Upper lobe of left lung (tissue), 4 donors: ENCODE measurements at regions not wholly inside any gene's neighbourhood (a gene's known extent, or its start where the extent isn't known, plus 50 kb on each side); places are given as distances from the start of the nearest gene placed in this dataset.

Experiments
- POLR2A ChIP-seq, 4 donors: fragments of 450-650 bp; IDR thresholded peaks; one replicate each; pipeline ENCODE4 v1.5.1; 2016 to 2017; ENCODE audit warnings: antibody characterized with exemption in 4 of 4, mild to moderate bottlenecking in 2 of 4
- POLR2AphosphoS5 ChIP-seq, 2 donors: sonication (generic); formaldehyde crosslinking; IDR thresholded peaks; one replicate each; pipeline ENCODE4 v1.5.1; 2017; ENCODE audit warnings: antibody characterized with exemption in 2 of 2
- TF ChIP-seq, protein P1 (sequence below), 6 experiments: fragments of 450-650 bp in 4 of 6; fragments of 200-600 bp in 2 of 6; sonication (generic) in 2 of 6; IDR thresholded peaks; one replicate each; pipeline ENCODE4 v1.5.1; 2016 to 2019; ENCODE audit warnings: antibody characterized with exemption in 6 of 6

DNA sequence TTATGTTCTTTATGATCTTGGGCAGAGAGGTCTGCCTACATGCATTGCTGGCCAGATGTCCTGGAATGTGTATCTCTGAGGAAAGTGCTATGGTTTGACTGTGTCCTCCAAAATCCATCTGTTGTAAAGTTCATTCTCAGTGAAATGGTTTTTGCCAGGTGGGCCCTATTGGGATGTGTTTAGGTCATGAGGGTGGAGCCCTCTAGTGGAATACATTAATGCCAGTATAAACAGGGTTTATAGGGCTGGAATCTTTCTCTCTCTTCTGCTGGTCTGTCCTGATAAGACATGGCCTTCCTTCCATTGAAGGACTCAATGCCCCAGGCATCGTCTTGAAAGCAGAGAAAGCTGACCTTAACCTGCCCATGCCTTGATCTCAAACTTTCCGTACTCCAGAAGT is 258.5 kb downstream of the RPIA start:
- TF ChIP-seq POLR2AphosphoS5 (IDR thresholded peaks at IDR 0.05) (no peak), POLR2A (IDR thresholded peaks at IDR 0.05) (no peak)
- TF ChIP-seq, protein P1, sequence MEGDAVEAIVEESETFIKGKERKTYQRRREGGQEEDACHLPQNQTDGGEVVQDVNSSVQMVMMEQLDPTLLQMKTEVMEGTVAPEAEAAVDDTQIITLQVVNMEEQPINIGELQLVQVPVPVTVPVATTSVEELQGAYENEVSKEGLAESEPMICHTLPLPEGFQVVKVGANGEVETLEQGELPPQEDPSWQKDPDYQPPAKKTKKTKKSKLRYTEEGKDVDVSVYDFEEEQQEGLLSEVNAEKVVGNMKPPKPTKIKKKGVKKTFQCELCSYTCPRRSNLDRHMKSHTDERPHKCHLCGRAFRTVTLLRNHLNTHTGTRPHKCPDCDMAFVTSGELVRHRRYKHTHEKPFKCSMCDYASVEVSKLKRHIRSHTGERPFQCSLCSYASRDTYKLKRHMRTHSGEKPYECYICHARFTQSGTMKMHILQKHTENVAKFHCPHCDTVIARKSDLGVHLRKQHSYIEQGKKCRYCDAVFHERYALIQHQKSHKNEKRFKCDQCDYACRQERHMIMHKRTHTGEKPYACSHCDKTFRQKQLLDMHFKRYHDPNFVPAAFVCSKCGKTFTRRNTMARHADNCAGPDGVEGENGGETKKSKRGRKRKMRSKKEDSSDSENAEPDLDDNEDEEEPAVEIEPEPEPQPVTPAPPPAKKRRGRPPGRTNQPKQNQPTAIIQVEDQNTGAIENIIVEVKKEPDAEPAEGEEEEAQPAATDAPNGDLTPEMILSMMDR (IDR thresholded peaks at IDR 0.05), result no peak
